Astrocyte (in vitro differentiated cells and primary cell): ENCODE measurements at regions not wholly inside any gene's neighbourhood (a gene's known extent, or its start where the extent isn't known, plus 50 kb on each side); places are given as distances from the start of the nearest gene placed in this dataset.
A peak's percentile ranks its signal among the peaks of the same experiment; 100 is the strongest.

Experiments
- DNase-seq: peaks from one replicate; pipeline ENCODE4 v3.0.0-alpha.2; 2010; ENCODE audit warnings: low read depth
- FAIRE-seq: peaks from 2 replicates; lab custom pipeline; 2011; peaks lifted over from hg19 to GRCh38; lab: Jason Lieb, UNC
- H2AFZ ChIP-seq: 2 replicates; pipeline ENCODE4 v1.6.0; 2012; ENCODE audit warnings: low read depth, low read length, inconsistent platforms
- H3K27ac ChIP-seq: 2 replicates; pipeline ENCODE4 v1.5.1; 2011; ENCODE audit warnings: low read depth, low read length, inconsistent platforms
- H3K27me3 ChIP-seq: 2 replicates; pipeline ENCODE4 v1.6.0; 2011; ENCODE audit warnings: low read length, inconsistent platforms; ENCODE audit not compliant: insufficient read depth
- H3K36me3 ChIP-seq: 2 replicates; pipeline ENCODE4 v1.5.1; 2011; ENCODE audit warnings: low read length, inconsistent platforms; ENCODE audit not compliant: insufficient read depth
- H3K4me1 ChIP-seq: 2 replicates; pipeline ENCODE4 v1.5.1; 2011; ENCODE audit warnings: low read length, inconsistent platforms; ENCODE audit not compliant: insufficient read depth
- H3K4me2 ChIP-seq: 2 replicates; pipeline ENCODE4 v1.6.0; 2012; ENCODE audit warnings: low read length, inconsistent platforms
- H3K4me3 ChIP-seq: 2 replicates; pipeline ENCODE4 v1.5.1; 2011; ENCODE audit warnings: low read depth, mild to moderate bottlenecking, low read length, inconsistent platforms; ENCODE audit not compliant: insufficient read depth
- H3K79me2 ChIP-seq: 2 replicates; pipeline ENCODE4 v1.6.0; 2012; ENCODE audit warnings: mild to moderate bottlenecking, low read length, inconsistent platforms; ENCODE audit not compliant: insufficient read depth
- H3K9ac ChIP-seq: 2 replicates; pipeline ENCODE4 v1.6.0; 2012; ENCODE audit warnings: mild to moderate bottlenecking, low read length, inconsistent platforms
- H3K9me3 ChIP-seq: 2 replicates; pipeline ENCODE4 v1.5.1; 2012; ENCODE audit warnings: low read depth, mild to moderate bottlenecking, low read length, inconsistent platforms; ENCODE audit not compliant: insufficient read depth
- H4K20me1 ChIP-seq: 2 replicates; pipeline ENCODE4 v1.6.0; 2012; ENCODE audit warnings: low read length, inconsistent platforms; ENCODE audit not compliant: insufficient read depth
- H3K27ac Mint-ChIP-seq: one replicate; pipeline ENCODE4 v1.8.0; 2021; ENCODE audit warnings: mild to moderate bottlenecking, mixed read lengths; ENCODE audit not compliant: unreplicated experiment
- H3K27me3 Mint-ChIP-seq: one replicate; pipeline ENCODE4 v1.8.0; 2021; ENCODE audit warnings: low read depth, mixed read lengths; ENCODE audit not compliant: unreplicated experiment
- H3K36me3 Mint-ChIP-seq: one replicate; pipeline ENCODE4 v1.8.0; 2021; ENCODE audit warnings: low read depth, mixed read lengths; ENCODE audit not compliant: unreplicated experiment
- H3K4me1 Mint-ChIP-seq: one replicate; pipeline ENCODE4 v1.8.0; 2021; ENCODE audit warnings: low read depth, mixed read lengths; ENCODE audit not compliant: unreplicated experiment
- H3K4me3 Mint-ChIP-seq: one replicate; pipeline ENCODE4 v1.8.0; 2021; ENCODE audit warnings: mild to moderate bottlenecking, moderate library complexity, mixed read lengths; ENCODE audit not compliant: unreplicated experiment
- H3K9me3 Mint-ChIP-seq: one replicate; pipeline ENCODE4 v1.8.0; 2021; ENCODE audit warnings: mild to moderate bottlenecking, mixed read lengths; ENCODE audit not compliant: unreplicated experiment
- EZH2 ChIP-seq: IDR thresholded peaks from 2 replicates; pipeline ENCODE4 v1.6.1; 2012; ENCODE audit warnings: mild to moderate bottlenecking, low read length, inconsistent platforms; ENCODE audit not compliant: insufficient read depth
- TF ChIP-seq, protein P1 (sequence below): IDR thresholded peaks from 2 replicates; pipeline ENCODE4 v1.5.1; 2011; ENCODE audit warnings: low read depth, mild to moderate bottlenecking, inconsistent platforms, low read length, moderate library complexity; ENCODE audit not compliant: insufficient read depth

DNA sequence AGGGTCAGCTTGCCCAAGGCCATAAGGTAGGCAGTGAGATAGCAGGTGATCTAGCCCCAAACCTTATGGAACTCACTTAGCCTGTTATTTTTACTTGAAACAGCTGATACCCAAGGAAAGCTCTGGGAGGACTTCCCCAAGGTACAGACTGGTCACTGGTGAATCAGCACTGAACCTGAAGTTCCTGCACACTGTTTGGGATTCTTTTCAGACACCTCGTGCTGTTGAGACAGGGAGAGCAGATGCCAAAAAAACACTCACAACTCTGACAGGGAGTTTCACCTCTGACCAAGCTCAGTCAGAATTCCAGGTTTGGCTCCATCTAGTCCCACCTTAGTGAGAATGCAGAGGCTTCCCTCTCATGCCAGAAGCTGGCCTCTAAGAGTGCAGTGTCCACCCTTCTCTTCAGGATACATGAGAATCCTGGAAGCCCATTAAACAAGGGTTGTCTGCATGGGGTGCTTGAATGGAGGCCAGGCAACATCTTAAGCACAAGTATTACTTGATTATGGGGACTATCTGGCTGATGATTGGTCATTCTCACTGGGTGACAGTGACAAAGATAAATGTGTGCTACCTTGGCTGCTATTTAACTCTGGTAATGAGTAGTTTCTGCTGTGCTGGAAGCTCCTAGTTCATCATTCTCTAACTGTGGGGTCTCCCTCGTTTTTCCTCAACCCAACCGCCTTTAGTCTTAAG is 122.8 kb upstream of the SLIT3 start:
- Histone ChIP-seq H2AFZ (no peak overlapping the region), H3K9me3 (no peaks in the 10 kb centered on the region), H4K20me1 (no peaks in the 10 kb centered on the region), H3K9ac (no peak overlapping the region), H3K27me3 (no peaks in the 10 kb centered on the region), H3K4me1 (no peaks in the 10 kb centered on the region), H3K4me2 (no peak overlapping the region), H3K79me2 (no peaks in the 10 kb centered on the region), H3K27ac (no peak overlapping the region), H3K4me3 (no peak overlapping the region), H3K36me3 (no peaks in the 10 kb centered on the region)
- H3K4me3 Mint-ChIP-seq: no peak overlapping the region
- DNase-seq (no peak), FAIRE-seq (peak; percentile 58)
- no peaks in the 10 kb centered on the region for H3K27me3 Mint-ChIP-seq
- H3K36me3 Mint-ChIP-seq: no peaks in the 10 kb centered on the region
- H3K27ac Mint-ChIP-seq: no peak overlapping the region
- peaks cover 26% of the 10 kb centered on the region for H3K4me1 Mint-ChIP-seq
- TF ChIP-seq EZH2: no peak
- TF ChIP-seq, protein P1, sequence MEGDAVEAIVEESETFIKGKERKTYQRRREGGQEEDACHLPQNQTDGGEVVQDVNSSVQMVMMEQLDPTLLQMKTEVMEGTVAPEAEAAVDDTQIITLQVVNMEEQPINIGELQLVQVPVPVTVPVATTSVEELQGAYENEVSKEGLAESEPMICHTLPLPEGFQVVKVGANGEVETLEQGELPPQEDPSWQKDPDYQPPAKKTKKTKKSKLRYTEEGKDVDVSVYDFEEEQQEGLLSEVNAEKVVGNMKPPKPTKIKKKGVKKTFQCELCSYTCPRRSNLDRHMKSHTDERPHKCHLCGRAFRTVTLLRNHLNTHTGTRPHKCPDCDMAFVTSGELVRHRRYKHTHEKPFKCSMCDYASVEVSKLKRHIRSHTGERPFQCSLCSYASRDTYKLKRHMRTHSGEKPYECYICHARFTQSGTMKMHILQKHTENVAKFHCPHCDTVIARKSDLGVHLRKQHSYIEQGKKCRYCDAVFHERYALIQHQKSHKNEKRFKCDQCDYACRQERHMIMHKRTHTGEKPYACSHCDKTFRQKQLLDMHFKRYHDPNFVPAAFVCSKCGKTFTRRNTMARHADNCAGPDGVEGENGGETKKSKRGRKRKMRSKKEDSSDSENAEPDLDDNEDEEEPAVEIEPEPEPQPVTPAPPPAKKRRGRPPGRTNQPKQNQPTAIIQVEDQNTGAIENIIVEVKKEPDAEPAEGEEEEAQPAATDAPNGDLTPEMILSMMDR: no peak
- H3K9me3 Mint-ChIP-seq: peaks cover 9% of the 10 kb centered on the region

DNA sequence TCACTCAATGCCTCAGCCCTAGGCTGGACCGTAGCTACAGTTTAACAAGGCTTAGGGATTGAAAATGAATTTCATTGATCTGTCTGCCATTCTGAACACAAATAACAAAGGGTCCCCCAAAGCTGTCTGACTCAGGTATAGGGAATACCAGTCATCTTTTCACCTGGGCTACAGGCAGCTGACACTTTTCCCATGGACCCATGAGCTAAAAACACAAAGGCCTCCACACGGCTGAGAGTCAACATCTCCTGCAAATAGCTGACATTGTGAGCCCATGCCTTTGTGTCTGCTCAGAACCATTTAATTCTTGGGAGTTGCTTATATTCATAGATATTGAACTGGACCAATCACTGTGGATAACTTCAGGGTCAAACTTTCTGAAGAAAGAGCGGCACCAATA is 121.1 kb upstream of the SLIT3 start:
- no peak overlapping the region for H3K9ac ChIP-seq
- no peak overlapping the region for H3K4me3 ChIP-seq
- Mint-ChIP-seq H3K27ac (peak overlapping the region; percentile 94), H3K27me3 (no peaks in the 10 kb centered on the region), H3K36me3 (no peaks in the 10 kb centered on the region), H3K9me3 (peaks cover 9% of the 10 kb centered on the region), H3K4me1 (peaks cover 31% of the 10 kb centered on the region), H3K4me3 (no peak overlapping the region)
- no peaks in the 10 kb centered on the region for H4K20me1 ChIP-seq
- no peak overlapping the region for H2AFZ ChIP-seq
- FAIRE-seq (no peak), DNase-seq (no peak)
- no peaks in the 10 kb centered on the region for H3K27me3 ChIP-seq
- no peak overlapping the region for H3K27ac ChIP-seq
- no peaks in the 10 kb centered on the region for H3K36me3 ChIP-seq
- H3K4me2 ChIP-seq: no peak overlapping the region
- no peaks in the 10 kb centered on the region for H3K79me2 ChIP-seq
- no peaks in the 10 kb centered on the region for H3K9me3 ChIP-seq
- TF ChIP-seq, protein P1: no peak
- no peak for TF ChIP-seq EZH2
- peaks cover 2% of the 10 kb centered on the region for H3K4me1 ChIP-seq

DNA sequence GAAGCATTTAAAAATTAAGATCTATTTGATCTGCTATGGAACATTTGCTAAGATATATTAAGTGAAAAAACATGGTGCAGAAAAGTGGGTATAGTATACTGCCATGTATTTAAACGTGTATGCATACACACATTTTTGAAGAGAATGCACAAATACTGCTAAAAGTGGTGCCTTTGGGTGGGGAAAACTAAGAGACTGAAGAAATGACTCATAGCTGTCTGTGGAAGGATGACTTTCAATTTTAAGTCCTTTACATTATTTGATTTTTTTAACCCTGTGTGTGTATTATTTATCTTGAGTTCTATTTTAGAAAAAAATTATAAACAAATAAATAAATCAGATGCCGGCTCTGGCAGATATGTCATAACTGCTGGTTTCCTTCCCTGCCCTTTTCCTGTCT is 120.7 kb upstream of the SLIT3 start:
- Histone ChIP-seq H3K27ac (no peak overlapping the region), H3K9me3 (no peaks in the 10 kb centered on the region), H2AFZ (no peak overlapping the region), H3K4me2 (no peak overlapping the region), H4K20me1 (no peaks in the 10 kb centered on the region), H3K4me1 (peaks cover 5% of the 10 kb centered on the region), H3K36me3 (no peaks in the 10 kb centered on the region), H3K79me2 (no peaks in the 10 kb centered on the region), H3K27me3 (no peaks in the 10 kb centered on the region), H3K4me3 (no peak overlapping the region), H3K9ac (no peak overlapping the region)
- no peak for DNase-seq
- no peaks in the 10 kb centered on the region for H3K27me3 Mint-ChIP-seq
- H3K9me3 Mint-ChIP-seq: peaks cover 9% of the 10 kb centered on the region
- TF ChIP-seq, protein P1: no peak
- no peak for TF ChIP-seq EZH2
- H3K36me3 Mint-ChIP-seq: no peaks in the 10 kb centered on the region
- H3K4me1 Mint-ChIP-seq: peaks cover 35% of the 10 kb centered on the region
- no peak for FAIRE-seq
- no peak overlapping the region for H3K4me3 Mint-ChIP-seq
- peak overlapping the region; percentile 94 for H3K27ac Mint-ChIP-seq
